Endothelial cell of umbilical vein (primary cell): ENCODE measurements at regions not wholly inside any gene's neighbourhood (a gene's known extent, or its start where the extent isn't known, plus 50 kb on each side); places are given as distances from the start of the nearest gene placed in this dataset.

Source experiments
- BruUV-seq: library from RNA; stranded (reverse); fragments of 400-500 nt; replicated peaks from 2 replicates; lab custom pipeline; 2021; lab: Mats Ljungman, UMichigan
- CTCF ChIA-PET: fragments of 300-600, 350-600 bp; sonication (Branson Sonifier 250); formaldehyde crosslinking; loops from one replicate; lab custom pipeline; 2021; ENCODE audit warnings: antibody characterized with exemption, inconsistent platforms; lab: Charles Lee
- POLR2A ChIA-PET: fragments of 300-600, 350-600 bp; sonication (Branson Sonifier 250); formaldehyde crosslinking; loops from one replicate; lab custom pipeline; 2021; ENCODE audit warnings: antibody characterized with exemption, inconsistent platforms; lab: Charles Lee
- DNase-seq: peaks from one replicate; pipeline ENCODE4 v3.0.0-alpha.2; 2011; ENCODE audit warnings: low read depth, low spot score
- FAIRE-seq: peaks from 2 replicates; lab custom pipeline; 2011; peaks lifted over from hg19 to GRCh38; lab: Jason Lieb, UNC
- H2AFZ ChIP-seq: 2 replicates; pipeline ENCODE4 v1.6.0; 2012; ENCODE audit warnings: low read depth, low read length, control low read depth, inconsistent platforms
- H3K27ac ChIP-seq: 2 replicates; pipeline ENCODE4 v1.5.1; 2011; ENCODE audit warnings: low read depth, mild to moderate bottlenecking, control low read depth, low read length, moderate library complexity; ENCODE audit not compliant: insufficient read depth
- H3K27me3 ChIP-seq, 2 experiments: 2 replicates each; pipeline versions ENCODE4 v1.6.0 to v1.6.1; 2011; ENCODE audit warnings: low read length in 2 of 2, mixed read lengths in 1 of 2; ENCODE audit not compliant: control insufficient read depth in 2 of 2, insufficient read depth in 2 of 2
- H3K36me3 ChIP-seq, 2 experiments: 2 replicates in 1 of 2; 3 replicates in 1 of 2; pipeline ENCODE4 v1.5.1; 2011; ENCODE audit warnings: low read length in 2 of 2, mild to moderate bottlenecking in 1 of 2, moderate library complexity in 1 of 2; ENCODE audit not compliant: control insufficient read depth in 2 of 2, insufficient read depth in 2 of 2; ENCODE audit errors: extremely low read depth in 1 of 2
- H3K4me1 ChIP-seq: 3 replicates; pipeline ENCODE4 v1.5.1; 2011; ENCODE audit warnings: mild to moderate bottlenecking, low read length; ENCODE audit not compliant: control insufficient read depth, insufficient read depth; ENCODE audit errors: extremely low read depth
- H3K4me2 ChIP-seq: 2 replicates; pipeline ENCODE4 v1.6.1; 2011; ENCODE audit warnings: low read length, control low read depth, mixed read lengths; ENCODE audit not compliant: insufficient read depth
- H3K4me3 ChIP-seq, 3 experiments: fragments of 200-600 bp in 1 of 3; sonication (generic), shearing (Covaris generic) in 1 of 3; replicated peaks in 1 of 3; 2 replicates each; pipeline ENCODE4 v1.5.1; 2011 to 2016; ENCODE audit warnings: control low read depth in 3 of 3, low read length in 3 of 3, mild to moderate bottlenecking in 2 of 3, inconsistent platforms in 1 of 3, low read depth in 1 of 3, moderate library complexity in 1 of 3; ENCODE audit not compliant: insufficient read depth in 1 of 3
- H3K79me2 ChIP-seq: 2 replicates; pipeline ENCODE4 v1.6.0; 2012; ENCODE audit warnings: low read length, inconsistent platforms; ENCODE audit not compliant: control insufficient read depth, insufficient read depth
- H3K9ac ChIP-seq: replicated peaks from 2 replicates; pipeline ENCODE3; 2011; ENCODE audit warnings: low read length, control low read depth; ENCODE audit not compliant: insufficient read depth; ENCODE audit errors: extremely low read depth
- H3K9me1 ChIP-seq: replicated peaks from 3 replicates; pipeline ENCODE4 v1.6.0; 2011; ENCODE audit warnings: mild to moderate bottlenecking, low read length; ENCODE audit not compliant: control insufficient read depth, insufficient read depth; ENCODE audit errors: extremely low read depth
- H3K9me3 ChIP-seq: replicated peaks from 2 replicates; pipeline ENCODE4 v1.5.1; 2012; ENCODE audit warnings: low read length, inconsistent platforms; ENCODE audit not compliant: control insufficient read depth, insufficient read depth
- H4K20me1 ChIP-seq: replicated peaks from 2 replicates; pipeline ENCODE3; 2011; ENCODE audit warnings: mild to moderate bottlenecking, low read length; ENCODE audit not compliant: control insufficient read depth, insufficient read depth; ENCODE audit errors: extremely low read depth
- EZH2 ChIP-seq: IDR thresholded peaks from 2 replicates; pipeline ENCODE4 v1.6.1; 2012; ENCODE audit warnings: borderline replicate concordance, low read depth, mild to moderate bottlenecking, moderate library complexity, low read length, inconsistent platforms; ENCODE audit not compliant: severe bottlenecking
- FOS ChIP-seq: IDR thresholded peaks from 2 replicates; pipeline ENCODE4 v1.6.1; 2011; ENCODE audit warnings: mild to moderate bottlenecking, low read length, moderate library complexity, borderline replicate concordance; ENCODE audit not compliant: insufficient read depth
- GATA2 ChIP-seq: IDR thresholded peaks from 2 replicates; pipeline ENCODE4 v1.7.0; 2011; ENCODE audit warnings: low read depth, mild to moderate bottlenecking, moderate library complexity, mixed read lengths, low read length; ENCODE audit not compliant: insufficient read length, insufficient read depth
- JUN ChIP-seq: IDR thresholded peaks from 2 replicates; pipeline ENCODE4 v1.6.1; 2011; ENCODE audit warnings: borderline replicate concordance, low read depth; ENCODE audit not compliant: insufficient read length, insufficient read depth
- MYC ChIP-seq: IDR thresholded peaks from one replicate; pipeline ENCODE4 v1.6.1; 2011; ENCODE audit warnings: mild to moderate bottlenecking, low read depth, low read length
- POLR2A ChIP-seq: IDR thresholded peaks from 2 replicates; pipeline ENCODE4 v1.6.1; 2012; ENCODE audit warnings: low read depth, mild to moderate bottlenecking, control low read depth, low read length
- POLR2AphosphoS5 ChIP-seq: IDR thresholded peaks from 2 replicates; pipeline ENCODE4 v1.6.1; 2012; ENCODE audit warnings: low read depth, mild to moderate bottlenecking, control low read depth, low read length, moderate library complexity; ENCODE audit not compliant: insufficient read depth
- dilution Hi-C: fragments of 300-500 bp; cut with MboI; formaldehyde crosslinking; loops from one replicate; pipeline ENCODE4 v1.15.0; 2019; ENCODE audit warnings: low sequenced_read_pairs; ENCODE audit not compliant: extremely low pct_ligation_motif_present
- intact Hi-C: fragments of 100-400 bp; cut with micrococcal nuclease; formaldehyde crosslinking; loops from one replicate; pipeline ENCODE4 v1.10.0; 2022
- TF ChIP-seq, protein P1 (sequence below): IDR thresholded peaks from 2 replicates; pipeline ENCODE4 v1.6.1; 2011; ENCODE audit not compliant: insufficient read depth, insufficient read length
- TF ChIP-seq, protein P2 (sequence below), 2 donors: IDR thresholded peaks; 1 replicate in 1 of 2; 2 replicates in 1 of 2; pipeline ENCODE4 v1.5.1; 2011; ENCODE audit warnings: low read length in 2 of 2, mild to moderate bottlenecking in 2 of 2, moderate library complexity in 2 of 2, control low read depth in 1 of 2, inconsistent platforms in 1 of 2, low read depth in 1 of 2; ENCODE audit not compliant: insufficient read depth in 1 of 2; ENCODE audit errors: extremely low read depth in 1 of 2

DNA sequence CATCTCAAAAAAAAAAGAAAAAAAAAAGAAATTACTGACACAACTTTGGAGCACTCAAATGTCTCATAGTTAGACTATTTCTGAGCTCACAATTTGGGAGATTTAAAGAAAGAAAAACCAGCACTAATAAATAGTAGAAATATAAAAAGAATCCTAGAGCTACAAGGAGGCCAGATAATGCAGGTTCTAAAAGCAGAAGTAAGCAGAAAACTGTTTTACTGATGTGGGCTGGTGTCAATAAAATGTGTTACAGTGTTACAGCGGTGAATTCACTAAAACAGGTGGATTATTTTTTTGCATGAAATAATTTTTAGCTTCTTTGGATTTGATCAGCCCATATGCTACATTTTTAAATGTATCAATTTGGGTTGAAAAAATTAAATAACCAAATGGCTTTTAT, 375.9 kb downstream of the GPM6A start:
- ChIA-PET CTCF (no interaction called here), POLR2A (no interaction called here)
- FAIRE-seq (no peak), DNase-seq (no peak)
- Histone ChIP-seq H3K4me1 (no peaks in the 10 kb centered on the region), H4K20me1 (no peaks in the 10 kb centered on the region), H3K9me3 (peaks cover 5% of the 10 kb centered on the region), H3K4me3 (no peak overlapping the region), H3K79me2 (no peaks in the 10 kb centered on the region), H2AFZ (no peak overlapping the region), H3K9me1 (no peaks in the 10 kb centered on the region), H3K9ac (no peak overlapping the region), H3K4me2 (no peak overlapping the region), H3K36me3 (no peaks in the 10 kb centered on the region), H3K27ac (no peak overlapping the region), H3K27me3 (no peaks in the 10 kb centered on the region)
- TF ChIP-seq, protein P1, sequence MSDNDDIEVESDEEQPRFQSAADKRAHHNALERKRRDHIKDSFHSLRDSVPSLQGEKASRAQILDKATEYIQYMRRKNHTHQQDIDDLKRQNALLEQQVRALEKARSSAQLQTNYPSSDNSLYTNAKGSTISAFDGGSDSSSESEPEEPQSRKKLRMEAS: no peak
- TF ChIP-seq JUN (no peak), GATA2 (no peak), POLR2AphosphoS5 (no peak), FOS (no peak), POLR2A (no peak), MYC (no peak), EZH2 (no peak)
- TF ChIP-seq, protein P2, sequence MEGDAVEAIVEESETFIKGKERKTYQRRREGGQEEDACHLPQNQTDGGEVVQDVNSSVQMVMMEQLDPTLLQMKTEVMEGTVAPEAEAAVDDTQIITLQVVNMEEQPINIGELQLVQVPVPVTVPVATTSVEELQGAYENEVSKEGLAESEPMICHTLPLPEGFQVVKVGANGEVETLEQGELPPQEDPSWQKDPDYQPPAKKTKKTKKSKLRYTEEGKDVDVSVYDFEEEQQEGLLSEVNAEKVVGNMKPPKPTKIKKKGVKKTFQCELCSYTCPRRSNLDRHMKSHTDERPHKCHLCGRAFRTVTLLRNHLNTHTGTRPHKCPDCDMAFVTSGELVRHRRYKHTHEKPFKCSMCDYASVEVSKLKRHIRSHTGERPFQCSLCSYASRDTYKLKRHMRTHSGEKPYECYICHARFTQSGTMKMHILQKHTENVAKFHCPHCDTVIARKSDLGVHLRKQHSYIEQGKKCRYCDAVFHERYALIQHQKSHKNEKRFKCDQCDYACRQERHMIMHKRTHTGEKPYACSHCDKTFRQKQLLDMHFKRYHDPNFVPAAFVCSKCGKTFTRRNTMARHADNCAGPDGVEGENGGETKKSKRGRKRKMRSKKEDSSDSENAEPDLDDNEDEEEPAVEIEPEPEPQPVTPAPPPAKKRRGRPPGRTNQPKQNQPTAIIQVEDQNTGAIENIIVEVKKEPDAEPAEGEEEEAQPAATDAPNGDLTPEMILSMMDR (IDR thresholded peaks at IDR 0.05; ENCODE audit: extremely low read depth in 1 of 2, insufficient read depth in 1 of 2, low read depth in 1 of 2, low read length in 2 of 2): no peak
- dilution Hi-C loops (no loop called here), intact Hi-C loops (no loop called here)
- BruUV-seq: no TSS peak
